CD14-positive monocyte (primary cell): ENCODE measurements at regions not wholly inside any gene's neighbourhood (a gene's known extent, or its start where the extent isn't known, plus 50 kb on each side); places are given as distances from the start of the nearest gene placed in this dataset.
A peak's percentile ranks its signal among the peaks of the same experiment; 100 is the strongest.

ENCODE experiments used
- DNase-seq, 3 donors: peaks; one replicate each; pipeline ENCODE4 v3.0.0-alpha.2; 2011 to 2022
- H2AFZ ChIP-seq: 2 replicates; pipeline ENCODE4 v1.6.0; 2012; ENCODE audit warnings: mild to moderate bottlenecking, low read depth, low read length, inconsistent platforms; ENCODE audit not compliant: insufficient read depth, poor library complexity, severe bottlenecking
- H3K27ac ChIP-seq, 2 donors: 1 replicate in 1 of 2; 2 replicates in 1 of 2; pipeline ENCODE4 v1.5.1; 2012 to 2013; ENCODE audit warnings: low read length in 2 of 2, control low read depth in 1 of 2, inconsistent platforms in 1 of 2, low read depth in 1 of 2, mild to moderate bottlenecking in 1 of 2
- H3K27me3 ChIP-seq, 2 donors: one replicate each; pipeline versions ENCODE4 v1.6.0 to v1.6.1; 2011 to 2013; ENCODE audit warnings: low read length in 2 of 2; ENCODE audit not compliant: control insufficient read depth in 2 of 2, insufficient read depth in 2 of 2
- H3K36me3 ChIP-seq, 2 donors: replicated peaks in 1 of 2; 1 replicate in 1 of 2; 2 replicates in 1 of 2; pipeline versions ENCODE4 v1.5.1 to v1.6.1; 2012 to 2013; ENCODE audit warnings: low read length in 2 of 2, control low read depth in 1 of 2, inconsistent platforms in 1 of 2, mild to moderate bottlenecking in 1 of 2; ENCODE audit not compliant: insufficient read depth in 2 of 2, control insufficient read depth in 1 of 2
- H3K4me1 ChIP-seq, 2 donors: 1 replicate in 1 of 2; 2 replicates in 1 of 2; pipeline versions ENCODE4 v1.5.1 to v1.6.1; 2012 to 2013; ENCODE audit warnings: low read length in 2 of 2, control low read depth in 1 of 2, inconsistent platforms in 1 of 2, mild to moderate bottlenecking in 1 of 2, moderate library complexity in 1 of 2; ENCODE audit not compliant: insufficient read depth in 2 of 2, control insufficient read depth in 1 of 2
- H3K4me2 ChIP-seq: replicated peaks from 2 replicates; pipeline ENCODE3; 2012; ENCODE audit warnings: low read length, moderate library complexity, mild to moderate bottlenecking; ENCODE audit not compliant: poor library complexity, severe bottlenecking; ENCODE audit errors: extremely low read depth
- H3K4me3 ChIP-seq, 3 experiments: fragments of 200-600 bp in 1 of 3; sonication (generic) in 1 of 3; replicated peaks in 1 of 3; 1 replicate in 2 of 3; 2 replicates in 1 of 3; pipeline ENCODE4 v1.5.1; 2011 to 2013; ENCODE audit warnings: low read length in 3 of 3, mild to moderate bottlenecking in 3 of 3, control low read depth in 2 of 3, low read depth in 2 of 3, inconsistent platforms in 1 of 3, moderate library complexity in 1 of 3
- H3K79me2 ChIP-seq: 2 replicates; pipeline ENCODE4 v1.6.0; 2012; ENCODE audit warnings: mild to moderate bottlenecking, control low read depth, inconsistent platforms, low read length, moderate library complexity; ENCODE audit not compliant: insufficient read depth
- H3K9ac ChIP-seq: 2 replicates; pipeline ENCODE4 v1.6.0; 2017; ENCODE audit warnings: low read length, mild to moderate bottlenecking; ENCODE audit not compliant: insufficient read depth, poor library complexity, severe bottlenecking
- H3K9me3 ChIP-seq, 2 donors: replicated peaks in 1 of 2; 1 replicate in 1 of 2; 2 replicates in 1 of 2; pipeline versions ENCODE4 v1.5.1 to v1.6.1; 2012 to 2013; ENCODE audit warnings: low read length in 2 of 2, control low read depth in 1 of 2; ENCODE audit not compliant: control insufficient read depth in 1 of 2, insufficient read depth in 1 of 2
- H4K20me1 ChIP-seq: 2 replicates; pipeline ENCODE4 v1.6.0; 2012; ENCODE audit warnings: mild to moderate bottlenecking, low read length, control low read depth, moderate library complexity; ENCODE audit not compliant: insufficient read depth
- H3K27ac Mint-ChIP-seq, 7 donors: one replicate each; pipeline ENCODE4 v1.8.0; 2020; ENCODE audit warnings: mild to moderate bottlenecking in 7 of 7, mixed read lengths in 7 of 7, moderate library complexity in 6 of 7, inconsistent platforms in 2 of 7
- H3K27me3 Mint-ChIP-seq, 3 donors: one replicate each; pipeline ENCODE4 v1.8.0; 2021 to 2022; ENCODE audit warnings: low read depth in 3 of 3, mild to moderate bottlenecking in 3 of 3, mixed read lengths in 3 of 3, moderate library complexity in 3 of 3, inconsistent platforms in 1 of 3
- H3K36me3 Mint-ChIP-seq, 2 donors: one replicate each; pipeline ENCODE4 v1.8.0; 2020; ENCODE audit warnings: mixed read lengths in 2 of 2, inconsistent platforms in 1 of 2, mild to moderate bottlenecking in 1 of 2
- H3K4me1 Mint-ChIP-seq: one replicate; pipeline ENCODE4 v1.8.0; 2020; ENCODE audit warnings: mild to moderate bottlenecking, mixed read lengths
- H3K4me3 Mint-ChIP-seq, 2 donors: one replicate each; pipeline ENCODE4 v1.8.0; 2020; ENCODE audit warnings: mild to moderate bottlenecking in 2 of 2, mixed read lengths in 2 of 2, moderate library complexity in 1 of 2
- H3K9me3 Mint-ChIP-seq, 7 donors: one replicate each; pipeline ENCODE4 v1.8.0; 2020 to 2022; ENCODE audit warnings: mixed read lengths in 7 of 7, mild to moderate bottlenecking in 6 of 7, moderate library complexity in 6 of 7, inconsistent platforms in 2 of 7
- CTCF ChIP-seq: fragments of 200-600 bp; IDR thresholded peaks from one replicate; pipeline ENCODE4 v1.8.0; 2022; ENCODE audit warnings: antibody characterized with exemption, mild to moderate bottlenecking
- WGBS: methylation state at CpG from one replicate; pipeline ENCODE4 v1.1.5; 2013; ENCODE audit warnings: missing lambda C conversion rate; ENCODE audit not compliant: insufficient coverage; 5-methylcytosine and 5-hydroxymethylcytosine counted together
- intact Hi-C, 2 donors: fragments of 100-400 bp; cut with micrococcal nuclease; formaldehyde crosslinking; loops; one replicate each; pipeline versions ENCODE4 v1.15.0 to v1.15.1; 2023

- no peaks in the 10 kb centered on the region for H3K27me3 ChIP-seq
- intact Hi-C loops = no loop called here
- H4K20me1 ChIP-seq = no peaks in the 10 kb centered on the region
- H3K9me3 ChIP-seq = no peaks in the 10 kb centered on the region
- no peak overlapping the region for H2AFZ ChIP-seq
- no peak for DNase-seq
- no peaks in the 10 kb centered on the region for H3K36me3 Mint-ChIP-seq
- H3K4me3 ChIP-seq = no peak overlapping the region
- no peaks in the 10 kb centered on the region for H3K36me3 ChIP-seq
- H3K4me2 ChIP-seq = no peak overlapping the region
- no peaks in the 10 kb centered on the region for H3K4me1 Mint-ChIP-seq
- no peak for TF ChIP-seq CTCF
- no peak overlapping the region for H3K4me3 Mint-ChIP-seq
- peak overlapping the region in 1 of 7 donors; percentile 68 for H3K27ac Mint-ChIP-seq
- H3K9me3 Mint-ChIP-seq = peaks cover 0 to 3% (median 0%) of the 10 kb centered on the region in 7 donors
- no peak overlapping the region for H3K9ac ChIP-seq
- H3K79me2 ChIP-seq = no peaks in the 10 kb centered on the region
- no CpG with 5 or more reads among the region's 1 CpG for WGBS
- H3K27me3 Mint-ChIP-seq = peaks cover 0 to 3% (median 1%) of the 10 kb centered on the region in 3 donors
- no peak overlapping the region for H3K27ac ChIP-seq
- no peaks in the 10 kb centered on the region for H3K4me1 ChIP-seq
These were observed 219.3 kb upstream of the PELI2 start for GRCh38 chr14:55898938-55899337.

GRCh38 chr14:55899531-55899930 lies 218.7 kb upstream of the PELI2 start:
- WGBS = 90% methylated on average over 2 of the region's 4 CpGs
- Histone ChIP-seq H3K9me3 (no peaks in the 10 kb centered on the region), H3K36me3 (no peaks in the 10 kb centered on the region), H2AFZ (no peak overlapping the region), H3K27me3 (no peaks in the 10 kb centered on the region), H3K4me1 (no peaks in the 10 kb centered on the region), H3K9ac (no peak overlapping the region), H3K79me2 (no peaks in the 10 kb centered on the region), H4K20me1 (no peaks in the 10 kb centered on the region), H3K4me3 (no peak overlapping the region), H3K27ac (no peak overlapping the region), H3K4me2 (no peak overlapping the region)
- peaks cover 0 to 3% (median 0%) of the 10 kb centered on the region in 7 donors for H3K9me3 Mint-ChIP-seq
- TF ChIP-seq CTCF = no peak
- H3K36me3 Mint-ChIP-seq = no peaks in the 10 kb centered on the region
- DNase-seq = no peak
- no peak overlapping the region for H3K4me3 Mint-ChIP-seq
- H3K4me1 Mint-ChIP-seq = no peaks in the 10 kb centered on the region
- intact Hi-C loops = no loop called here
- no peak overlapping the region for H3K27ac Mint-ChIP-seq
- H3K27me3 Mint-ChIP-seq = peaks cover 0 to 4% (median 1%) of the 10 kb centered on the region in 3 donors
